ENCODE measurements at regions not wholly inside any gene's neighbourhood (a gene's known extent, or its start where the extent isn't known, plus 50 kb on each side); places are given as distances from the start of the nearest gene placed in this dataset.

- TF ChIP-seq MAX (IDR thresholded peaks at IDR 0.05; ENCODE audit: low read depth) (no peak), ELF1 (IDR thresholded peaks at IDR 0.05) (no peak), ZBTB33 (IDR thresholded peaks at IDR 0.05; ENCODE audit: borderline replicate concordance, low read depth) (no peak), CTCF (IDR thresholded peaks at IDR 0.05) (no peak), GABPA (IDR thresholded peaks at IDR 0.05; ENCODE audit: low read depth) (no peak)
Observed at GRCh38 chr6:169881398-169881797, 130.0 kb downstream of the ERMARD start.

Measured in SK-N-SH (cell line).